ENCODE measurements at regions not wholly inside any gene's neighbourhood (a gene's known extent, or its start where the extent isn't known, plus 50 kb on each side); places are given as distances from the start of the nearest gene placed in this dataset.

- Histone ChIP-seq H3K9me3 (no peaks in the 10 kb centered on the region), H3K4me3 (no peak overlapping the region), H3K36me3 (no peaks in the 10 kb centered on the region), H3K27me3 (no peaks in the 10 kb centered on the region), H3K27ac (no peak overlapping the region), H3K4me1 (peaks cover 3 to 10% (median 5%) of the 10 kb centered on the region in 4 donors)
- in situ Hi-C loops (cut with MboI; ENCODE audit: low pct_ligation_motif_present in 1 of 4, low pct_unique_long_range_greater_than_20kb in 1 of 4, low sequenced_read_pairs in 3 of 4) (loop anchor here in 1 of 4 donors (25.0 kb wide), 1 partner anchor 234 kb away; no protein-coding TSS in a partner anchor), intact Hi-C loops (cut with DNase I; ENCODE audit: low total_unique reads) (no loop called here)
- WGBS, 2 donors (ENCODE audit: low coverage in 1 of 2): 49 to 51% methylated on average over 4 to 9 of the region's 9 CpGs
- DNase-seq: no peak
- TF ChIP-seq POLR2A (IDR thresholded peaks at IDR 0.05) (no peak), CTCF (IDR thresholded peaks at IDR 0.05) (no peak), EP300 (IDR thresholded peaks at IDR 0.05; ENCODE audit: low read depth) (no peak), POLR2AphosphoS5 (IDR thresholded peaks at IDR 0.05) (no peak)
Observed at GRCh38 chr1:181178241-181178879, 89.9 kb downstream of the IER5 start.

DNA sequence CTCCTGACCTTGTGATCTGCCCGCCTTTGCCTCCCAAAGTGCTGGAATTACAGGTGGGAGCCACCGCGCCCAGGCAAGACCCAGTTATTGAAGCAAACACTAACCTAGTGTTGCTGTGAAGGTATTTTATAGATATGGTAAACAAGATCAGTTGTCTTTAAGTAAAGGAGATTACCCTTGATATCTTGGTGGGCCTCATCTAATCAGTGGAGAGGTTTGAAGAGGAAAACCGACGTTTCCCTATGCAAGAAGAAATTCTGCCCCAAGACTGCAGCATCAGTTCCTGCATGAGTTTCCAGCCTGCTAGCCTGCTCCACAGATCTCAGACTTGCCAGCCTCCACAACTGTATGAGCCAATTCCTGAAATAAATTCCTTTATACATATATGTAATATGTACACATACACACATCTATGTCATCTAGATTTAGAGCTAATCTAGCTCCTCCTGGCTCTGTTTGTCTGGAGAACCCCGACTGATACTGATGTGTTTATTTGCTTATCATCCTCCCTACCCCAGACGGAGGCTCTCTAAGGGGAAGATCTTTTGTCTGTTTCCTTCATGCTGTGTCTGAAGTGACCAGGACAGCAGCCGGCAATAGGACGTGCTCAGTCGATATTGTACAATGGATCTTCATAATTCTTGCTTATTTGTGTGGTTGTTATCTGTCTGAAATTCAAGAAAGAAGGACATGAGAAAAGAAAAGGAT lies 90.9 kb downstream of the IER5 start:
- WGBS, 2 donors (ENCODE audit: low coverage in 1 of 2): 62 to 64% methylated on average over 7 to 10 of the region's 10 CpGs
- Histone ChIP-seq H3K27me3 (no peaks in the 10 kb centered on the region), H3K4me1 (peaks cover 3 to 10% (median 5%) of the 10 kb centered on the region in 4 donors), H3K4me3 (no peak overlapping the region), H3K36me3 (no peaks in the 10 kb centered on the region), H3K27ac (no peak overlapping the region), H3K9me3 (no peaks in the 10 kb centered on the region)
- no peak for DNase-seq
- intact Hi-C loops (cut with DNase I; ENCODE audit: low total_unique reads): no loop called here
- in situ Hi-C loops (cut with MboI; ENCODE audit: low pct_ligation_motif_present in 1 of 4, low pct_unique_long_range_greater_than_20kb in 1 of 4, low sequenced_read_pairs in 3 of 4): loop anchor here in 1 of 4 donors (25.0 kb wide), 1 partner anchor 233 kb away; no protein-coding TSS in a partner anchor
- TF ChIP-seq POLR2AphosphoS5 (IDR thresholded peaks at IDR 0.05) (no peak), POLR2A (IDR thresholded peaks at IDR 0.05) (no peak), CTCF (IDR thresholded peaks at IDR 0.05) (no peak), EP300 (IDR thresholded peaks at IDR 0.05; ENCODE audit: low read depth) (no peak)

DNA sequence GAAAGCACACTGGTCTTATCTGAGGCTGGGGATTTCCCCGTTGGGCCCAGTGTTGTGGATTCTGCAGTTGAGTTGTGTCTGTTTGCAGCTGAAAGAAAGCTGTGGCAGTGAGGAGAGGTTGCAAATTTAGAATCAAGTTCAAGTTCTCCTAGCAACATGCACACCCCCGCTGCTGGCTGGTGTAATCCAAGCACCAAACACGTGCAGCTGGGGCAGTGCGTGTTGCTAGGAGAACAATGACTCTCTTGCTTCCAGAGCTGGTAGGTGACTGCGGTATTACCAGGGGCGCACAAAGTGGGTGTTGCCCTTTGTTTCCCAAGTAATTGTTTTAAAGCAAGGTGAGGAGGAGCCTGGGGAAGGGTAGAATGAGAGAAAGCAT lies 91.5 kb downstream of the IER5 start:
- no peak for DNase-seq
- intact Hi-C loops (cut with DNase I; ENCODE audit: low total_unique reads) (no loop called here), in situ Hi-C loops (cut with MboI; ENCODE audit: low pct_ligation_motif_present in 1 of 4, low pct_unique_long_range_greater_than_20kb in 1 of 4, low sequenced_read_pairs in 3 of 4) (loop anchor here in 1 of 4 donors (25.0 kb wide), 1 partner anchor 232 kb away; no protein-coding TSS in a partner anchor)
- WGBS, 2 donors (ENCODE audit: low coverage in 1 of 2): 12 to 24% methylated on average over 6 of the region's 6 CpGs
- Histone ChIP-seq H3K4me1 (peaks cover 3 to 10% (median 5%) of the 10 kb centered on the region in 4 donors), H3K27me3 (no peaks in the 10 kb centered on the region), H3K36me3 (no peaks in the 10 kb centered on the region), H3K4me3 (no peak overlapping the region), H3K9me3 (no peaks in the 10 kb centered on the region), H3K27ac (no peak overlapping the region)
- TF ChIP-seq POLR2A (IDR thresholded peaks at IDR 0.05): no peak
- TF ChIP-seq CTCF (IDR thresholded peaks at IDR 0.05): no peak
- no peak for TF ChIP-seq EP300 (IDR thresholded peaks at IDR 0.05; ENCODE audit: low read depth)
- no peak for TF ChIP-seq POLR2AphosphoS5 (IDR thresholded peaks at IDR 0.05)

- in situ Hi-C loops (cut with MboI; ENCODE audit: low pct_ligation_motif_present in 1 of 4, low pct_unique_long_range_greater_than_20kb in 1 of 4, low sequenced_read_pairs in 3 of 4) (loop anchor here in 1 of 4 donors (25.0 kb wide), 1 partner anchor 232 kb away; no protein-coding TSS in a partner anchor), intact Hi-C loops (cut with DNase I; ENCODE audit: low total_unique reads) (no loop called here)
- no peak for DNase-seq
- 33 to 71% methylated on average over 3 to 11 of the region's 11 CpGs for WGBS, 2 donors (ENCODE audit: low coverage in 1 of 2)
- Histone ChIP-seq H3K36me3 (no peaks in the 10 kb centered on the region), H3K27me3 (no peaks in the 10 kb centered on the region), H3K9me3 (no peaks in the 10 kb centered on the region), H3K4me1 (peaks cover 3 to 10% (median 5%) of the 10 kb centered on the region in 4 donors), H3K27ac (no peak overlapping the region), H3K4me3 (no peak overlapping the region)
- no peak for TF ChIP-seq POLR2AphosphoS5 (IDR thresholded peaks at IDR 0.05)
- no peak for TF ChIP-seq EP300 (IDR thresholded peaks at IDR 0.05; ENCODE audit: low read depth)
- TF ChIP-seq CTCF (IDR thresholded peaks at IDR 0.05): no peak
- TF ChIP-seq POLR2A (IDR thresholded peaks at IDR 0.05): no peak
Observed at GRCh38 chr1:181180407-181181031, 92.0 kb downstream of the IER5 start.
